ENCODE measurements at regions not wholly inside any gene's neighbourhood (a gene's known extent, or its start where the extent isn't known, plus 50 kb on each side); places are given as distances from the start of the nearest gene placed in this dataset.

DNA sequence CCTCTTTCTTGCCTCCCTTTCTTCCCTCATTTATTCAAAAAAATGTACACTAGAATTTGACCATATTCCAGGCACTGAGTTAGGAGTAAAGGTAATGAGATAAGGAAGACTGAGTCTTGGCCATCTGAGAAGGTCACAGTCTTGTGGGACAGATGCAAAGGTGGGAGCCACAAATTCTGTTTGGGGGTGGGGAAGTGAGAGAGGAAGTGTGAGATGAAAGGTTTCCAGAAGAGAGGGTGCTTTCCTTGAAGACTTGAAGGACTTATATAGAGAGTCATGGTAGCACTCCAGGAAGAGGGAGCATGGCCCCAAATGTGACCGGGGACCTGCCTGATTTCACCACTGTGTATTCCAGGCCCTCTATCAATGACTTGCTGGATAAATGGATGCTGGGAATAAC, 320.6 kb downstream of the LPIN1 start:
- no peaks in the 10 kb centered on the region for H3F3A ChIP-seq (ENCODE audit: low read depth)
- H3K9me3 Mint-ChIP-seq: peaks cover 4% of the 10 kb centered on the region
- no peak overlapping the region for H2AFZ ChIP-seq (replicated peaks)

DNA sequence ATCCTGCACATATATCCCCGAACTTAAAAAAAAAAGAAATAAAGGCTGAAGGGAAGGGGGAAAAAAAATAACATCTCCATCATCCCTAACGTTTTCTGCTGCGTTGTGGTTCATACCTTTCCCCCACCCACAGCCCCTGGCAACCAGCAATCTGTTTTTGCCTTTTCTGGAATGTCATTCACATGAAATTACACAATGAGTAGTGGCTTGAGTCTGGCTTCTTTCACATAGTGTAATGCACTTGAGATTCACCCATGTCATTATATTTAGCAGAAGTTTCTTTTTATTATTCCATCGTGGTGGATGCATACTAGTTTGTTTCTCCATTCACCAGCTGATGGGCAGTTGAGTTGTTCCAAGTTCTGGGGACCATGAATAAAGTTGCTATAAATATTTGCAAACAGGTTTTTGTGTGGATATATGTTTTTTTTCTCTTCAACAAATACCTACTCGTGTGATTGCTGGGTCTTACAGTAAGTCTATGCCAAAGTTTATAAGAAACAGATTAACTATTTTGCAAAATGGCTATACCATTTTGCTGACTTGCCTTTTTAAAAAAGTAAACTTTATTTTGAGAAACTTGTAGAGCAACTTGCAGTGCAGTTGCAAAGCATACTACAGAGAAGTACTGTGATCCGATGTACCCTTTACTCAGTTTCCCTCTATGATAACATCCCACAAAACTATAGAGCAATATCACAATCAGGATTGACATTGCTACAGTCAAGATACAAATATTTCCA, 322.5 kb downstream of the LPIN1 start:
- H3K9me3 Mint-ChIP-seq: peaks cover 2% of the 10 kb centered on the region

More for the DNA sequence above, 320.6 kb downstream of the LPIN1 start:
- TF ChIP-seq, protein P1, sequence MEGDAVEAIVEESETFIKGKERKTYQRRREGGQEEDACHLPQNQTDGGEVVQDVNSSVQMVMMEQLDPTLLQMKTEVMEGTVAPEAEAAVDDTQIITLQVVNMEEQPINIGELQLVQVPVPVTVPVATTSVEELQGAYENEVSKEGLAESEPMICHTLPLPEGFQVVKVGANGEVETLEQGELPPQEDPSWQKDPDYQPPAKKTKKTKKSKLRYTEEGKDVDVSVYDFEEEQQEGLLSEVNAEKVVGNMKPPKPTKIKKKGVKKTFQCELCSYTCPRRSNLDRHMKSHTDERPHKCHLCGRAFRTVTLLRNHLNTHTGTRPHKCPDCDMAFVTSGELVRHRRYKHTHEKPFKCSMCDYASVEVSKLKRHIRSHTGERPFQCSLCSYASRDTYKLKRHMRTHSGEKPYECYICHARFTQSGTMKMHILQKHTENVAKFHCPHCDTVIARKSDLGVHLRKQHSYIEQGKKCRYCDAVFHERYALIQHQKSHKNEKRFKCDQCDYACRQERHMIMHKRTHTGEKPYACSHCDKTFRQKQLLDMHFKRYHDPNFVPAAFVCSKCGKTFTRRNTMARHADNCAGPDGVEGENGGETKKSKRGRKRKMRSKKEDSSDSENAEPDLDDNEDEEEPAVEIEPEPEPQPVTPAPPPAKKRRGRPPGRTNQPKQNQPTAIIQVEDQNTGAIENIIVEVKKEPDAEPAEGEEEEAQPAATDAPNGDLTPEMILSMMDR (IDR thresholded peaks at IDR 0.05): no peak
- TF ChIP-seq EZH2 (IDR thresholded peaks at IDR 0.05): no peak
- TF ChIP-seq EZH2phosphoT487 (IDR thresholded peaks at IDR 0.05): no peak
- Histone ChIP-seq H3K9ac (no peak overlapping the region), H4K20me1 (ENCODE audit: low read depth) (no peaks in the 10 kb centered on the region), H3K9me3 (ENCODE audit: low read depth) (no peaks in the 10 kb centered on the region), H3K4me3 (no peak overlapping the region), H3K79me2 (ENCODE audit: low read depth) (no peaks in the 10 kb centered on the region), H3K4me1 (peaks cover 2% of the 10 kb centered on the region), H3K27me3 (no peaks in the 10 kb centered on the region), H3K36me3 (no peaks in the 10 kb centered on the region), H3K4me2 (no peak overlapping the region), H3K27ac (no peak overlapping the region)
- peaks cover 3% of the 10 kb centered on the region for H3K4me1 Mint-ChIP-seq
- no peaks in the 10 kb centered on the region for H3K36me3 Mint-ChIP-seq
- no peak overlapping the region for H3K27ac Mint-ChIP-seq
- no peaks in the 10 kb centered on the region for H3K27me3 Mint-ChIP-seq (ENCODE audit: insufficient read depth, low read depth)
- DNase-seq (ENCODE audit: low spot score): no peak
- no peak overlapping the region for H3K4me3 Mint-ChIP-seq

DNA sequence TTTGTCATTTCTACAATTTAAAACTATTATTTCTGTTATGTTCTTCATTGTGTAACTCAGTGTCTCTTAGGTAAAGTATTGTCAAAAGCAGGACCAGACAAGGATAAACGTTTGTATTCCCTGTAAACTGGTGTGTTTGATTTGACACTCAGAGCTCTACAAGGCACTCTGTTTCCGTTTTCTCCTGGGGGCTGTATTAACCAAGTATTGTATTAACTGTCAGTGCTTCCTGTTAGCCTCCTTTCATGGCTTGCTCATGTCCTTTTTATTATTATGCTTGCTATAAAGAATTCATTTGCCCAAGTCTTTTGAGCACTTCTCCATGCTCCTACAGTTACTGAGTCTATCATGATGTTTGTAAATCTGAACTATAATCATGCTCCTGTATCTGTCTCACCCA, 323.7 kb downstream of the LPIN1 start:
- H4K20me1 ChIP-seq (ENCODE audit: low read depth): no peaks in the 10 kb centered on the region
- no peak overlapping the region for H3K4me3 ChIP-seq
- no peaks in the 10 kb centered on the region for H3K9me3 Mint-ChIP-seq
- no peak overlapping the region for H3K27ac ChIP-seq
- no peak for TF ChIP-seq EZH2 (IDR thresholded peaks at IDR 0.05)
- no peaks in the 10 kb centered on the region for H3K36me3 Mint-ChIP-seq
- H3K27ac Mint-ChIP-seq: no peak overlapping the region
- H2AFZ ChIP-seq (replicated peaks): no peak overlapping the region
- H3K9me3 ChIP-seq (ENCODE audit: low read depth): no peaks in the 10 kb centered on the region
- H3F3A ChIP-seq (ENCODE audit: low read depth): no peaks in the 10 kb centered on the region
- H3K79me2 ChIP-seq (ENCODE audit: low read depth): no peaks in the 10 kb centered on the region
- H3K27me3 ChIP-seq: no peaks in the 10 kb centered on the region
- no peak overlapping the region for H3K9ac ChIP-seq
- H3K4me2 ChIP-seq: no peak overlapping the region
- H3K4me3 Mint-ChIP-seq: no peak overlapping the region
- no peak for DNase-seq (ENCODE audit: low spot score)
- H3K36me3 ChIP-seq: no peaks in the 10 kb centered on the region
- peaks cover 7% of the 10 kb centered on the region for H3K4me1 ChIP-seq
- no peaks in the 10 kb centered on the region for H3K4me1 Mint-ChIP-seq
- no peaks in the 10 kb centered on the region for H3K27me3 Mint-ChIP-seq (ENCODE audit: insufficient read depth, low read depth)

More for the DNA sequence above, 322.5 kb downstream of the LPIN1 start:
- Histone ChIP-seq H2AFZ (replicated peaks) (no peak overlapping the region), H3K27me3 (no peaks in the 10 kb centered on the region), H3K4me2 (no peak overlapping the region), H3K27ac (no peak overlapping the region), H3K9ac (no peak overlapping the region), H3K4me1 (no peaks in the 10 kb centered on the region), H3F3A (ENCODE audit: low read depth) (no peaks in the 10 kb centered on the region), H3K36me3 (no peaks in the 10 kb centered on the region), H3K79me2 (ENCODE audit: low read depth) (no peaks in the 10 kb centered on the region), H3K4me3 (no peak overlapping the region), H3K9me3 (ENCODE audit: low read depth) (no peaks in the 10 kb centered on the region), H4K20me1 (ENCODE audit: low read depth) (no peaks in the 10 kb centered on the region)
- no peaks in the 10 kb centered on the region for H3K27me3 Mint-ChIP-seq (ENCODE audit: insufficient read depth, low read depth)
- H3K4me1 Mint-ChIP-seq: no peaks in the 10 kb centered on the region
- no peak overlapping the region for H3K4me3 Mint-ChIP-seq
- H3K36me3 Mint-ChIP-seq: no peaks in the 10 kb centered on the region
- TF ChIP-seq, protein P1 (IDR thresholded peaks at IDR 0.05): no peak
- TF ChIP-seq EZH2phosphoT487 (IDR thresholded peaks at IDR 0.05) (no peak), EZH2 (IDR thresholded peaks at IDR 0.05) (no peak)
- H3K27ac Mint-ChIP-seq: no peak overlapping the region
- DNase-seq (ENCODE audit: low spot score): no peak

DNA sequence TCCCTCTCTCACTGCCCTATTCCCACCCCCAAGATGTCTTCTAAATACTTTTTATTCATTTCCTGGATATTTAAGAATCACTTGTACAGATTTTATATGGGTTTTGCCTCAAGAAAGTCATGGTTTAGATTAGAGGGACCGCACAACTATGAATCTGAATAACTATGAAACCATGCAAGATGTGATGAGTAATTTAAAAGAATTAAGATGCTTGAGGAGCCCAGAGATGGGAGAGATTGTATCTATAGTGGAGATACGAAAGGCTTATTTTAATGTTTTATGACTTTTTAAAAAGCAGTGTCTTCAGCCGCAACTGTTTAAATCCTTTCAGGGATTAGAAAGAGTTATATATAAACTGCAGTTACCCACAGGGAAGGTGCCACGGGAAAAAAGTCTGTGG, 324.1 kb downstream of the LPIN1 start:
- Histone ChIP-seq H3K27ac (no peak overlapping the region), H3K9me3 (ENCODE audit: low read depth) (no peaks in the 10 kb centered on the region), H3K4me3 (no peak overlapping the region), H4K20me1 (ENCODE audit: low read depth) (no peaks in the 10 kb centered on the region), H3K36me3 (no peaks in the 10 kb centered on the region), H3K4me2 (no peak overlapping the region), H3K27me3 (no peaks in the 10 kb centered on the region), H3K4me1 (peaks cover 7% of the 10 kb centered on the region), H3K79me2 (ENCODE audit: low read depth) (no peaks in the 10 kb centered on the region), H3K9ac (no peak overlapping the region), H3F3A (ENCODE audit: low read depth) (no peaks in the 10 kb centered on the region), H2AFZ (replicated peaks) (no peak overlapping the region)
- Mint-ChIP-seq H3K27ac (no peak overlapping the region), H3K27me3 (ENCODE audit: insufficient read depth, low read depth) (no peaks in the 10 kb centered on the region), H3K9me3 (no peaks in the 10 kb centered on the region), H3K36me3 (no peaks in the 10 kb centered on the region), H3K4me3 (no peak overlapping the region), H3K4me1 (no peaks in the 10 kb centered on the region)
- no peak for DNase-seq (ENCODE audit: low spot score)
- TF ChIP-seq, protein P1 (IDR thresholded peaks at IDR 0.05): no peak
- no peak for TF ChIP-seq EZH2phosphoT487 (IDR thresholded peaks at IDR 0.05)
- TF ChIP-seq EZH2 (IDR thresholded peaks at IDR 0.05): no peak
